H9 (cell line): ENCODE measurements at regions not wholly inside any gene's neighbourhood (a gene's known extent, or its start where the extent isn't known, plus 50 kb on each side); places are given as distances from the start of the nearest gene placed in this dataset.

Experiments used
- DNase-seq: peaks from one replicate; pipeline ENCODE4 v3.0.0-alpha.2; 2017
- H2AFZ ChIP-seq: one replicate; pipeline ENCODE4 v1.6.1; 2013; ENCODE audit warnings: mild to moderate bottlenecking, low read length, control low read depth, moderate library complexity
- H2AK5ac ChIP-seq: 2 replicates; pipeline ENCODE4 v1.6.1; 2013; ENCODE audit warnings: low read length, control low read depth, mixed read lengths; ENCODE audit not compliant: insufficient read length
- H2BK120ac ChIP-seq: one replicate; pipeline ENCODE4 v1.6.1; 2013; ENCODE audit warnings: low read depth, mild to moderate bottlenecking, low read length, control low read depth, inconsistent platforms; ENCODE audit not compliant: poor library complexity, severe bottlenecking
- H2BK12ac ChIP-seq: 2 replicates; pipeline ENCODE4 v1.6.1; 2013; ENCODE audit warnings: low read length, control low read depth, mixed read lengths, low read depth; ENCODE audit not compliant: insufficient read length
- H2BK15ac ChIP-seq: 2 replicates; pipeline ENCODE4 v1.6.1; 2013; ENCODE audit warnings: low read depth, low read length, control low read depth
- H2BK20ac ChIP-seq: one replicate; pipeline ENCODE4 v1.6.1; 2013; ENCODE audit warnings: low read depth, mild to moderate bottlenecking, low read length, control low read depth, inconsistent platforms; ENCODE audit not compliant: poor library complexity, severe bottlenecking
- H2BK5ac ChIP-seq: 2 replicates; pipeline ENCODE4 v1.6.1; 2013; ENCODE audit warnings: low read length, control low read depth, mixed read lengths; ENCODE audit not compliant: insufficient read length
- H3K14ac ChIP-seq: 2 replicates; pipeline ENCODE4 v1.6.1; 2013; ENCODE audit warnings: low read length, control low read depth; ENCODE audit not compliant: insufficient read depth
- H3K18ac ChIP-seq: 2 replicates; pipeline ENCODE4 v1.6.1; 2013; ENCODE audit warnings: low read depth, mild to moderate bottlenecking, mixed read lengths, low read length, control low read depth; ENCODE audit not compliant: insufficient read length
- H3K23ac ChIP-seq: 2 replicates; pipeline ENCODE4 v1.6.1; 2013; ENCODE audit warnings: low read length, control low read depth, mixed read lengths, low read depth; ENCODE audit not compliant: insufficient read length
- H3K23me2 ChIP-seq: 2 replicates; pipeline ENCODE4 v1.6.1; 2013; ENCODE audit warnings: low read depth, mild to moderate bottlenecking, mixed read lengths, low read length, control low read depth; ENCODE audit not compliant: insufficient read length, poor library complexity, severe bottlenecking
- H3K27ac ChIP-seq: 2 replicates; pipeline ENCODE4 v1.5.1; 2013; ENCODE audit warnings: low read length, control low read depth, mixed read lengths, low read depth; ENCODE audit not compliant: insufficient read length
- H3K27me3 ChIP-seq: 2 replicates; pipeline ENCODE4 v1.6.1; 2013; ENCODE audit warnings: low read length, control low read depth, inconsistent platforms; ENCODE audit not compliant: insufficient read depth
- H3K4ac ChIP-seq: 2 replicates; pipeline ENCODE4 v1.6.1; 2013; ENCODE audit warnings: low read depth, mild to moderate bottlenecking, control low read depth, inconsistent platforms, low read length, moderate library complexity
- H3K4me1 ChIP-seq: 2 replicates; pipeline ENCODE4 v1.6.1; 2013; ENCODE audit warnings: low read length, control low read depth, inconsistent platforms; ENCODE audit not compliant: insufficient read depth
- H3K4me2 ChIP-seq: 2 replicates; pipeline ENCODE4 v1.6.1; 2013; ENCODE audit warnings: low read length, control low read depth, mixed read lengths; ENCODE audit not compliant: insufficient read length, insufficient read depth
- H3K56ac ChIP-seq: 2 replicates; pipeline ENCODE4 v1.6.1; 2013; ENCODE audit warnings: low read depth, mild to moderate bottlenecking, mixed read lengths, low read length, control low read depth; ENCODE audit not compliant: insufficient read length
- H3K79me1 ChIP-seq: 2 replicates; pipeline ENCODE4 v1.6.1; 2013; ENCODE audit warnings: low read depth, mild to moderate bottlenecking, moderate library complexity, low read length, control low read depth, inconsistent platforms; ENCODE audit not compliant: insufficient read depth, poor library complexity, severe bottlenecking
- H3K79me2 ChIP-seq: 2 replicates; pipeline ENCODE4 v1.6.1; 2013; ENCODE audit warnings: low read length, control low read depth, inconsistent platforms; ENCODE audit not compliant: insufficient read depth
- H3K9ac ChIP-seq: 2 replicates; pipeline ENCODE4 v1.6.1; 2013; ENCODE audit warnings: low read length, control low read depth, mixed read lengths; ENCODE audit not compliant: insufficient read length; ENCODE audit errors: extremely low read depth
- H3K9me3 ChIP-seq: one replicate; pipeline ENCODE4 v1.6.1; 2013; ENCODE audit warnings: low read depth, low read length, inconsistent platforms; ENCODE audit not compliant: control insufficient read depth
- H3T11ph ChIP-seq: one replicate; pipeline ENCODE4 v1.6.1; 2013; ENCODE audit warnings: mild to moderate bottlenecking, low read length, control low read depth, inconsistent platforms
- H4K20me1 ChIP-seq: one replicate; pipeline ENCODE4 v1.6.1; 2013; ENCODE audit not compliant: control insufficient read depth, insufficient read length, insufficient read depth
- H4K5ac ChIP-seq: 2 replicates; pipeline ENCODE4 v1.6.1; 2013; ENCODE audit warnings: low read depth, mild to moderate bottlenecking, mixed read lengths, low read length, control low read depth; ENCODE audit not compliant: insufficient read length
- H4K8ac ChIP-seq: replicated peaks from 2 replicates; pipeline ENCODE4 v1.6.1; 2013; ENCODE audit warnings: low read length, control low read depth, mixed read lengths, low read depth; ENCODE audit not compliant: insufficient read length
- H4K91ac ChIP-seq: 2 replicates; pipeline ENCODE4 v1.6.1; 2013; ENCODE audit warnings: low read depth, mild to moderate bottlenecking, moderate library complexity, mixed read lengths, low read length, control low read depth; ENCODE audit not compliant: insufficient read length
- H3K27ac Mint-ChIP-seq, 3 experiments: 2 replicates in 2 of 3; 3 replicates in 1 of 3; pipeline ENCODE4 v1.8.0; 2020 to 2021; ENCODE audit warnings: mixed read lengths in 3 of 3, mild to moderate bottlenecking in 1 of 3, moderate library complexity in 1 of 3
- H3K27me3 Mint-ChIP-seq: 2 replicates; pipeline ENCODE4 v1.8.0; 2021; ENCODE audit warnings: low read depth, mild to moderate bottlenecking, moderate library complexity, mixed read lengths
- H3K36me3 Mint-ChIP-seq, 3 experiments: 2 replicates in 2 of 3; 3 replicates in 1 of 3; pipeline ENCODE4 v1.8.0; 2020 to 2021; ENCODE audit warnings: low read depth in 3 of 3, mixed read lengths in 3 of 3; ENCODE audit not compliant: insufficient read depth in 1 of 3
- H3K4me1 Mint-ChIP-seq, 2 experiments: 2 replicates each; pipeline ENCODE4 v1.8.0; 2020; ENCODE audit warnings: mixed read lengths in 2 of 2
- H3K4me3 Mint-ChIP-seq, 2 experiments: 2 replicates in 1 of 2; 3 replicates in 1 of 2; pipeline ENCODE4 v1.8.0; 2020 to 2021; ENCODE audit warnings: mild to moderate bottlenecking in 2 of 2, mixed read lengths in 2 of 2, moderate library complexity in 1 of 2
- H3K9me3 Mint-ChIP-seq, 2 experiments: 2 replicates in 1 of 2; 3 replicates in 1 of 2; pipeline ENCODE4 v1.8.0; 2020; ENCODE audit warnings: mild to moderate bottlenecking in 2 of 2, mixed read lengths in 2 of 2, moderate library complexity in 1 of 2
- CTCF ChIP-seq: fragments of 200-600 bp; sonication (generic); conservative IDR thresholded peaks from 3 replicates; pipeline ENCODE4 v1.8.0; 2021; ENCODE audit warnings: antibody characterized with exemption, mild to moderate bottlenecking
- WGBS: extraction: QIAGEN DNeasy Blood & Tissue Kit; methylation state at CpG from one replicate; pipeline ENCODE4 v1.1.7; 2013; ENCODE audit warnings: missing lambda C conversion rate, low lambda C conversion rate, mixed read lengths; ENCODE audit not compliant: insufficient read length; ENCODE audit errors: extremely low coverage; 5-methylcytosine and 5-hydroxymethylcytosine counted together

DNA sequence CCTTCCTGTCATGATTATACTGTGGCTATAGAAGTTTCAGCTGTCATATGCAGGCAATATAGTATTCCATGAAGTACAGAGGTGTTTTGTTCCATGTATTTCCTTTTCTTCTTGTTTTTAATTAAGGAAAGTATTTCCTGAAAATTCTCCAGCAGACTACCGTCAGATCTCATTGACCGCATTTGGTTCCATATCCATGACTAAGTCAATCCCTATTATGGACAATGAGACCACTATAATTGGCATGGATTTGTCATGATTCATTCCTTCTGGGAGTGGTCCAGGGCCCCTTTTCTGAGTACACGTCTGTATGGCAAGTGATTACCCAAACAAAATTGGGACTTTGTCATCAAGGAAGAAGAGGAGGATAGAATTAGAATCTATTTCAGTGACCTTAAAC, 283.2 kb upstream of the CLINT1 start:
- Histone ChIP-seq H3K14ac (no peak overlapping the region), H2BK20ac (no peak overlapping the region), H3K9ac (no peak overlapping the region), H2BK15ac (no peak overlapping the region), H2AK5ac (no peak overlapping the region), H4K5ac (no peak overlapping the region), H4K20me1 (no peaks in the 10 kb centered on the region), H2AFZ (no peak overlapping the region), H4K91ac (no peak overlapping the region), H3K23me2 (no peaks in the 10 kb centered on the region), H3K4me1 (peaks cover 6% of the 10 kb centered on the region; the same call in 1 of the 2 replicates), H3K9me3 (no peaks in the 10 kb centered on the region), H3K79me1 (no peaks in the 10 kb centered on the region), H4K8ac (no peak overlapping the region), H3K4me2 (no peak overlapping the region), H3K4ac (no peak overlapping the region), H3K23ac (no peak overlapping the region), H3K27me3 (no peaks in the 10 kb centered on the region), H3T11ph (no peak overlapping the region), H2BK120ac (no peak overlapping the region), H3K18ac (no peak overlapping the region), H2BK12ac (no peak overlapping the region), H3K56ac (no peak overlapping the region), H2BK5ac (no peak overlapping the region), H3K79me2 (no peaks in the 10 kb centered on the region), H3K27ac (no peak overlapping the region)
- TF ChIP-seq CTCF: no peak
- no peak overlapping the region for H3K27ac Mint-ChIP-seq
- no peaks in the 10 kb centered on the region; the same call in 1 of the 2 replicates for H3K27me3 Mint-ChIP-seq
- WGBS: no CpG with 5 or more reads among the region's 3 CpGs
- H3K36me3 Mint-ChIP-seq: no peaks in the 10 kb centered on the region
- H3K4me1 Mint-ChIP-seq: peaks cover 12 to 16% of the 10 kb centered on the region in 2 experiments
- H3K9me3 Mint-ChIP-seq: 0 out of 5 replicates have a peak, but pooled peaks cover 0 to 2% of the 10 kb centered on the region in 2 experiments
- no peak for DNase-seq
- no peak overlapping the region for H3K4me3 Mint-ChIP-seq
